GM21515 (cell line): ENCODE measurements at regions not wholly inside any gene's neighbourhood (a gene's known extent, or its start where the extent isn't known, plus 50 kb on each side); places are given as distances from the start of the nearest gene placed in this dataset.
"Not testable (repeated sequence)": the region's sequence is repeated elsewhere in the genome, so short reads cannot be mapped to it uniquely, and the experiment has no call there.

Experiments used
- ATAC-seq: cut with Tn5 transposase; IDR thresholded peaks from one replicate; pipeline ENCODE4 v1.9.1; 2021; ENCODE audit not compliant: unreplicated experiment

GRCh38 chr10:5268743-5269142 lies 72.1 kb downstream of the AKR1C4 start:
- ATAC-seq, result no peak

- no peak for ATAC-seq
These were observed 73.2 kb downstream of the AKR1C4 start for GRCh38 chr10:5269791-5270190.

GRCh38 chr10:5271526-5271925 lies 74.9 kb downstream of the AKR1C4 start:
- ATAC-seq, result no peak

- ATAC-seq, result no peak
These were observed 75.6 kb downstream of the AKR1C4 start for GRCh38 chr10:5272065-5272803.

GRCh38 chr10:5274795-5275194 lies 78.2 kb downstream of the AKR1C4 start:
- no peak for ATAC-seq

- ATAC-seq, result no peak
These were observed 83.4 kb upstream of the UCN3 start for GRCh38 chr10:5281356-5281755.

GRCh38 chr10:5282137-5282536 lies 82.6 kb upstream of the UCN3 start:
- no peak for ATAC-seq

- ATAC-seq, result peak; percentile 71
These were observed 81.2 kb upstream of the UCN3 start for GRCh38 chr10:5283305-5284158.

GRCh38 chr10:5284311-5285057 lies 80.3 kb upstream of the UCN3 start:
- no peak for ATAC-seq

GRCh38 chr10:5285186-5285585 lies 79.6 kb upstream of the UCN3 start:
- ATAC-seq, result no peak

GRCh38 chr10:5288359-5288758 lies 76.4 kb upstream of the UCN3 start:
- no peak for ATAC-seq

GRCh38 chr10:5289228-5289627 lies 75.5 kb upstream of the UCN3 start:
- ATAC-seq, result not testable (repeated sequence)

GRCh38 chr10:5291501-5292195 lies 73.1 kb upstream of the UCN3 start:
- ATAC-seq, result no peak

GRCh38 chr10:5292196-5292735 lies 72.5 kb upstream of the UCN3 start:
- ATAC-seq, result no peak

- ATAC-seq, result not testable (repeated sequence)
These were observed 71.8 kb upstream of the UCN3 start for GRCh38 chr10:5292970-5293369.

GRCh38 chr10:5293691-5294550 lies 70.8 kb upstream of the UCN3 start:
- peak; percentile 53 for ATAC-seq

GRCh38 chr10:5297466-5297865 lies 67.3 kb upstream of the UCN3 start:
- no peak for ATAC-seq

GRCh38 chr10:5297996-5298395 lies 66.8 kb upstream of the UCN3 start:
- no peak for ATAC-seq

- ATAC-seq, result no peak
These were observed 64.8 kb upstream of the UCN3 start for GRCh38 chr10:5299950-5300349.

- no peak for ATAC-seq
These were observed 61.3 kb upstream of the UCN3 start for GRCh38 chr10:5303504-5303903.
